Progenitor cell of endocrine pancreas (in vitro differentiated cells): ENCODE measurements at regions not wholly inside any gene's neighbourhood (a gene's known extent, or its start where the extent isn't known, plus 50 kb on each side); places are given as distances from the start of the nearest gene placed in this dataset.
"Not testable (repeated sequence)": the region's sequence is repeated elsewhere in the genome, so short reads cannot be mapped to it uniquely, and the experiment has no call there.

ENCODE experiments used
- DNase-seq: peaks from one replicate; pipeline ENCODE4 v3.0.0; 2021; ENCODE audit warnings: low spot score; ENCODE audit not compliant: unreplicated experiment
- H3K27ac Mint-ChIP-seq: 2 replicates; pipeline ENCODE4 v1.8.0; 2021; ENCODE audit warnings: mild to moderate bottlenecking, moderate library complexity, mixed read lengths
- H3K27me3 Mint-ChIP-seq: 2 replicates; pipeline ENCODE4 v1.8.0; 2021; ENCODE audit warnings: mixed read lengths
- H3K36me3 Mint-ChIP-seq: 2 replicates; pipeline ENCODE4 v1.8.0; 2022; ENCODE audit warnings: mixed read lengths; ENCODE audit not compliant: insufficient read depth
- H3K4me1 Mint-ChIP-seq: 2 replicates; pipeline ENCODE4 v1.8.0; 2021; ENCODE audit warnings: low read depth, mixed read lengths
- H3K4me3 Mint-ChIP-seq: 2 replicates; pipeline ENCODE4 v1.8.0; 2021; ENCODE audit warnings: low read depth, mild to moderate bottlenecking, moderate library complexity, mixed read lengths
- H3K9me3 Mint-ChIP-seq: 2 replicates; pipeline ENCODE4 v1.8.0; 2021; ENCODE audit warnings: low read depth, mixed read lengths
- CTCF ChIP-seq: fragments of 200-600 bp; sonication (generic); IDR thresholded peaks from one replicate; pipeline ENCODE4 v1.5.0; 2021; ENCODE audit warnings: antibody characterized with exemption, mild to moderate bottlenecking; ENCODE audit not compliant: unreplicated experiment

- H3K4me1 Mint-ChIP-seq, result peaks cover 6% of the 10 kb centered on the region
- TF ChIP-seq CTCF, result no peak
- no peak overlapping the region for H3K4me3 Mint-ChIP-seq
- peaks cover 4% of the 10 kb centered on the region for H3K9me3 Mint-ChIP-seq
- no peaks in the 10 kb centered on the region for H3K36me3 Mint-ChIP-seq
- H3K27ac Mint-ChIP-seq, result no peak overlapping the region
- DNase-seq, result no peak
- H3K27me3 Mint-ChIP-seq, result no peaks in the 10 kb centered on the region
Measured at GRCh38 chr5:98368141-98368540, 405.3 kb upstream of the RGMB start.

GRCh38 chr5:98372351-98372750 lies 401.1 kb upstream of the RGMB start:
- no peak for DNase-seq
- peaks cover 4% of the 10 kb centered on the region for H3K9me3 Mint-ChIP-seq
- peaks cover under 1% of the 10 kb centered on the region for H3K4me1 Mint-ChIP-seq
- no peak overlapping the region for H3K4me3 Mint-ChIP-seq
- no peak for TF ChIP-seq CTCF
- H3K27ac Mint-ChIP-seq, result no peak overlapping the region
- no peaks in the 10 kb centered on the region for H3K36me3 Mint-ChIP-seq
- H3K27me3 Mint-ChIP-seq, result no peaks in the 10 kb centered on the region

- no peaks in the 10 kb centered on the region for H3K27me3 Mint-ChIP-seq
- peaks cover 5% of the 10 kb centered on the region for H3K9me3 Mint-ChIP-seq
- peaks cover 19% of the 10 kb centered on the region for H3K4me1 Mint-ChIP-seq
- no peak overlapping the region for H3K27ac Mint-ChIP-seq
- H3K36me3 Mint-ChIP-seq, result no peaks in the 10 kb centered on the region
- TF ChIP-seq CTCF, result no peak
- no peak overlapping the region for H3K4me3 Mint-ChIP-seq
- no peak for DNase-seq
Measured at GRCh38 chr5:98391921-98392625, 381.4 kb upstream of the RGMB start.

- peaks cover 19% of the 10 kb centered on the region for H3K4me1 Mint-ChIP-seq
- not testable (repeated sequence) for H3K27ac Mint-ChIP-seq, H3K9me3 Mint-ChIP-seq, H3K4me3 Mint-ChIP-seq, H3K36me3 Mint-ChIP-seq, H3K27me3 Mint-ChIP-seq, DNase-seq
Measured at GRCh38 chr5:98393205-98393604, 380.3 kb upstream of the RGMB start.

- Mint-ChIP-seq H3K27me3 (no peaks in the 10 kb centered on the region), H3K36me3 (no peaks in the 10 kb centered on the region), H3K27ac (no peak overlapping the region), H3K9me3 (peaks cover 5% of the 10 kb centered on the region), H3K4me1 (no peaks in the 10 kb centered on the region), H3K4me3 (no peak overlapping the region)
- no peak for DNase-seq
- no peak for TF ChIP-seq CTCF
Measured at GRCh38 chr5:98397081-98397480, 376.4 kb upstream of the RGMB start.

- H3K27ac Mint-ChIP-seq, result no peak overlapping the region
- TF ChIP-seq CTCF, result no peak
- no peaks in the 10 kb centered on the region for H3K4me1 Mint-ChIP-seq
- no peak overlapping the region for H3K4me3 Mint-ChIP-seq
- H3K9me3 Mint-ChIP-seq, result peaks cover 5% of the 10 kb centered on the region
- no peaks in the 10 kb centered on the region for H3K36me3 Mint-ChIP-seq
- no peaks in the 10 kb centered on the region for H3K27me3 Mint-ChIP-seq
- no peak for DNase-seq
Measured at GRCh38 chr5:98398465-98398864, 375.0 kb upstream of the RGMB start.
